H1 (cell line): ENCODE measurements at regions not wholly inside any gene's neighbourhood (a gene's known extent, or its start where the extent isn't known, plus 50 kb on each side); places are given as distances from the start of the nearest gene placed in this dataset.

ENCODE experiments used
- ATF3 ChIP-seq: IDR thresholded peaks from 2 replicates; pipeline ENCODE4 v1.6.1; 2011; ENCODE audit warnings: low read depth, mild to moderate bottlenecking, low read length; ENCODE audit not compliant: insufficient read depth
- CTBP2 ChIP-seq: IDR thresholded peaks from 2 replicates; pipeline ENCODE4 v1.7.0; 2011; ENCODE audit warnings: borderline replicate concordance, mild to moderate bottlenecking, moderate library complexity, mixed read lengths, low read length; ENCODE audit not compliant: insufficient read depth, insufficient read length
- E2F6 ChIP-seq: IDR thresholded peaks from 2 replicates; pipeline ENCODE4 v1.6.1; 2012; ENCODE audit warnings: inconsistent platforms
- HDAC6 ChIP-seq: IDR thresholded peaks from one replicate; pipeline ENCODE4 v1.7.1; 2012; ENCODE audit warnings: low read depth, mild to moderate bottlenecking, inconsistent platforms, low read length, moderate library complexity
- JUN ChIP-seq: IDR thresholded peaks from 2 replicates; pipeline ENCODE4 v1.6.1; 2011; ENCODE audit warnings: low read depth, mild to moderate bottlenecking, improper control_type of control experiment, low read length
- KDM1A ChIP-seq: fragments of 200-600, 300-600 bp; sonication (generic); IDR thresholded peaks from 2 replicates; pipeline ENCODE4 v1.7.1; 2016; ENCODE audit warnings: mild to moderate bottlenecking, low read length, borderline replicate concordance
- POLR2AphosphoS5 ChIP-seq: IDR thresholded peaks from 2 replicates; pipeline ENCODE4 v1.6.1; 2011; ENCODE audit warnings: low read depth, low read length
- RFX5 ChIP-seq: IDR thresholded peaks from 2 replicates; pipeline ENCODE4 v1.6.1; 2011; ENCODE audit warnings: low read depth, low read length, improper control_type of control experiment, borderline replicate concordance

GRCh38 chrY:19140285-19140920 lies 366.9 kb upstream of the HSFY2 start (continued):
- TF ChIP-seq CTBP2 (no peak), POLR2AphosphoS5 (no peak), RFX5 (no peak), JUN (no peak), KDM1A (no peak), E2F6 (no peak), HDAC6 (no peak), ATF3 (no peak)
